LoVo (cell line): ENCODE measurements at regions not wholly inside any gene's neighbourhood (a gene's known extent, or its start where the extent isn't known, plus 50 kb on each side); places are given as distances from the start of the nearest gene placed in this dataset.

Experiments
- DNase-seq: peaks from one replicate; pipeline ENCODE4 v3.0.0-alpha.2; 2016; ENCODE audit warnings: low spot score

DNA sequence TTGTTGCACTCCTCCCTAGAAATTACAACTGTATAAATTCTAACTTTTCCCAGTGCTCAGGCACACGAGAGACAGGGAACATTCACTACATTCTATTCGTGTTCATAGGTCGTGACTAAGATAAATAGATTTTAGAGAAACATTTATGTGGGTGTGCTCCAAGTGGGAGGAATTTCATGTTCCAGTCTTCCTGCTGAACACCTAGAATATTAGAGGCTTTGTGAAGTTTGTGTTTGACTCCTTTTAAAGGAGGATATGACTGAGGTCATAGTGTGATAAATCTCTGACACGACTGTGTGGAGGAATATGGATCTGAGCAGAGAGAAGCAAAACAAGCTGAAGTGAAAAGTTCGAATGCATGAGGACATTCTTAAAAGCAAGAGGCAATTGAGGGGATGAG lies 355.3 kb downstream of the ZSWIM6 start:
- no peak for DNase-seq

DNA sequence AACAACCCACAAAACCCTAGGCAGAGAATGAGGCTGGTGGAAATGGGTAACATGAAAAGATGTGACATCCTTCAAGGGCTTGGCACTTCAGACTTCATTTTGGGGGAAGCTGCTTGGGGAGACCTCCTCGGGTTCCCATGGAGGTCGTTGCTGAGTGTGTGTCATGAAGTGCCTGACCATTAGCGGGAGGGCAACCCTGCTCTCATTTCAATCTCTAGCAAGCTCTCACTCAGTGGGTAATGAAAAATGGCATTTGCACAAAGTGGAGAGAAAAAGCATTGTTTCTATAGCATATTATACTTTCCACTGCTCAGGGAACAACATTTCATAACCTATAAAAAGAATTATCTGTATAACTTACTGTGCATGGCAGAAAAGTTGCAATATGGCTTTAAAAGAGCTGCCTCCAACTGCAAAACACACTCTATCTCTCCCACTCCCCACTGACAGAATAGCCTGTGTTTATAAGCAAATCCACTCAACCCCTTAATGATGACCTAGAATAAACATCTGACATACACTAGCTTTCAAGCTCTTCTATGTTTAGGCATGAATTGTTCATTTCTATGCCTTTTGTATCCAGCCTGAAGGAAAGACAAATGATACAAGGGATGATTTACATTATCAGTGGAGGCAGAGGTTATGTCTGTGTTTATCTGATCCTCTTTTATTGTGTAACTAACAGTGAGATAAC lies 357.2 kb downstream of the ZSWIM6 start:
- no peak for DNase-seq

DNA sequence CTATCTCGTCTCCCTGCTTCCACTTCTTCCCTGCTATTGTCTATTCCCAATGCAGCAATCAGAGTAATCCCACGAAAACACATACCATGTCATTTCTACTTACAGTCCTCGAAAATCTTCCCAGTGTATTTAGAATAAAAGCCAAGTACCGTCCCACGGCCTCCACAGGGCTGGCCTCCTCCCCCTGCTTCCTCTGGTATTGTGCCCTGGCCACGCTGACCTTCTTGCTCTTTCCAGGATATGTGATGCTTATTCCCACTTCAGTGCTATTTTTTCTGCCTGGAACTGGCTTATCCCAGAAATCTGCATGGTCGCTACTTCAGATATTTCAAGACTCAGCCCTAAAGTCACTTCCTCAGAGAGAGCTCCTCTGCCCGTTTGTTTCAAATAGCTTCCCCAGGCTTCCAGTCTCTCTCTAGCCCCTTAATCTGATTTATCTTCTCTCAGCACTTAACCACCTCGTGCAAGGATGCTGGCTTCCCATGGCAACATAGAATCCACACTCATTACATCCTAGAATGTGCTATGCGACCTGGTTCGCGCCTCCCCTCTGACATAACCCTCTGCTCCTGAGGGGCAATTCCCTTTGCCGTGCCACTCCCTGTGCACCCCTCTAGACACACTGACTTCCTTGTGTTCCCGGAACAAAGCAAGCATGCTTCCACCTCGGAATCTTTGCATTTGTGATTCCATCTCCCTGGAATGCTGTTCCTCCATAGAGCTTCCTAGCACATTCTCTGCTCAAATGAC lies 365.9 kb downstream of the ZSWIM6 start:
- DNase-seq = no peak

DNA sequence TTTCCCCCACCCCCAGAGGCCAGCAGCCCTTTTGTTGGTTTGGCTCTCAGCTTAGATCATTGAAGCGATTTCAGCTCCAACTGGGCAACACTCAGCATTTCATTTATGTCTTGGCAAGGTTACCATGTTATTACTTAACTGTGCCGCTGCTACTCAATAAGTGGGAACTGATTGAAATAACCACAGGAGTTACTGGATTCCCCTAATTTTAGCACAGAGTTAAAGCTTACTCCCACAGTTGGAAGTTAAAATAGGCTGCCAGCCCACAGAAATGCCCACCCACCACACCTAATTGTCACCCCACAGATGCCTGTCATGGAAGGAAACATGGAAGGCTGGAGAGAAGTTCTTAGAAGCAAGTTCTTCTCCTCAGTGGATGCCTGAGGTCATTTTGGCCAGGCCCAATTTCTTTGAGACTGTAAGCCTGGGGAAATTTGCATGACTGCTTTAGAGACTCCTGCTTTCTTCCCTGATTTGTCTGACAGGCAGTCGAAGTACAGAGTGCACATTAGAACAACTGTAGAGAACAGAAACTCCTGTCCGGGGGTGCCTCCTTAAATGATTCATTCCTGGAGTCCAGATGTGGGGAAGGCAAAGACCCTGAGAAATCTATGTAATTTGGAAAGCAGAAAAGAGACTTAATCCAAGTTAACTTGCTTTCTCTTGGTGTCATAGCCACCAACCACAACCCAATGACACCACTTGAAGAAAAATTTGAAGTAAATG lies 370.0 kb downstream of the ZSWIM6 start:
- no peak for DNase-seq

DNA sequence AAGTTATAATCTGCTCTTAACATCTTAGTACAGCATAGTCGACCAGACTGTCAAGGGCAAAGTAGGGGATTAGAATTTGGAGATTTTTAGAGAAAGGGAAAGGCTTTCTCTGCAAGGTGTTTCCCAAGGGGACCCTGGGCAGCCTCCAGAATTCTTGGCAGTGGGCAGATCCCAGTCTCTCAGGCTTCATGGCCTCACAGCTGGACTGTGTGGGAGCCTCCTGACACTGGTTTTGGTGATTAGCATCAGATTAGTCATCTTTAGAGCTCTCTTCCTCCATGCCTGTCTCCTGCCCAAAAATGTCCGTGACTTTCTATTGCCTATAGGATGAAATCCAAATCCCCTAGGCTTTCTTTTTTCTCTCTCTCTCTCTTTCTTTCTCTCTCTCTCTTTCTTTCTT lies 370.7 kb downstream of the ZSWIM6 start:
- DNase-seq = no peak

DNA sequence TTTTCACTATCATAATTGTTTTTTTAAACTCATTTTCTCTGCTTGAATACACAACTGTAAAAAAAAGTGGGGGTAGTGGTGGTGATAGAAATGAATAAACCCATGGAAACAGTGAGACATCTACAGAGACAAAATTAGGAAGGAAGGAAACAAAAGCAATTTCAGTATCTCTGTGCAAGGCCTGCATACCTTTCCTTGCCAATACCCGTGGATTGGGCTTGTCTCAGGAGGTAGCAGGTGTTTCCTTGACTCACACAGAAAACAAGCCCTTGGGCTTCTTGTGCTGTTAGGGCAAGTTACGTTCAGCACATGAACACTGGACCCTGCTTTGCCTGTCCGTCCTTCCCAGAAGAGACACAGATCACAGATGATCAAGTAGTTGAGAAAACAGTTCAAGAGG lies 372.2 kb downstream of the ZSWIM6 start:
- no peak for DNase-seq

DNA sequence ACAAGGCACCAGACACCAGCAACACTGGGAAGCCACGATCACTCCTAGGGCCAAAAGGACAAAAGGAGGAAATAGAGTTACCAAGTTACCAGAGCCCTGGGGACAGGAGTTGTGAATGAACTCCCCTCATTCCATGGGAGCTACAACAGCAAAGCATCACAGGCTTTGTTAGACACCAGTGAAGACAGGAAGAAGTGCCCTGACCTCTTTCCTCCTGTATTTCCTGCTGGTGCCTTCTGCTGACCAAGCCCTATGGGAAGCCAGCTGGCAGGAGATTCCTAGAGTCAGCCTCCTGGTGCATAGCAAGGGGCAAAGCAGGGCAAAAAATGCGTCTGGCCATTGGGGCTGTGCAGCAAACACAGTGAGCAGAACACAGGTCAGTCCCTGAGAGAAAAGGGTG lies 374.7 kb downstream of the ZSWIM6 start:
- no peak for DNase-seq

DNA sequence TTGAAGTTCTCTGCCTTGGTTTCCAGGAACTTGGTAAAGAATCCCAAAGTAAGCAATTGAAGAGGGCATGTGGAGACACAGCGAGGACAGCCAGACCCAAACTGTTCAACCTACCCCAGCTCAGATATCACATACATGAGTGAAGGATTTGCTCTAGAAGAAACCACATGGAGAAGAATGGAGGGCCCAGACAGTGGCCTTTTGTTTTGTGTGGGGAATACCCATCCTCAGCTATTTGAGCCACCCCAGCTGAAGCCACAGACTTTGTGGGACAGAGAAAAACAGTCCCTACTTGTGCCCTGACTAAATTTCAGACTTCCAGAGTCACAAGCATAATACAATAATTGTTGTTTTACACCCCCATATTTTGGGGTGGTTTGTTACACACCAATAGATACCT lies 387.1 kb downstream of the ZSWIM6 start:
- DNase-seq = no peak

DNA sequence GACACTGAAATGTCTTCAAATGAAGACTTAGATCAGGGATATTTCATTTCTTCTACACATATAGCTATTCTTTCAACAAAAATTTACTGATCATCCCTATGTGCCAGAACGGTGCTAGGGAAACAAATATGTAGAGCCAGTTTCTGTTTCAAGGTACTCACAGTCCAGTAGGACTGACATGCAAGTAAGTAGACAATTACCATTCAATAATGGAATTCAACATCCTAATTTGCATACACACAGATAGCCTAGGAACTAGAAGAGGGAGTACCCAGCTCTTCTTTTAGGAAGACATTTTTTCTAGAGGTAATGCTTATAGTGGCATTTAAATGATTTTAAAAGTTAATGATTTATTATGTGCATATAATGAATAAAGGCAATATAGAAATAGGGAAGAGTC lies 388.8 kb downstream of the ZSWIM6 start:
- no peak for DNase-seq

DNA sequence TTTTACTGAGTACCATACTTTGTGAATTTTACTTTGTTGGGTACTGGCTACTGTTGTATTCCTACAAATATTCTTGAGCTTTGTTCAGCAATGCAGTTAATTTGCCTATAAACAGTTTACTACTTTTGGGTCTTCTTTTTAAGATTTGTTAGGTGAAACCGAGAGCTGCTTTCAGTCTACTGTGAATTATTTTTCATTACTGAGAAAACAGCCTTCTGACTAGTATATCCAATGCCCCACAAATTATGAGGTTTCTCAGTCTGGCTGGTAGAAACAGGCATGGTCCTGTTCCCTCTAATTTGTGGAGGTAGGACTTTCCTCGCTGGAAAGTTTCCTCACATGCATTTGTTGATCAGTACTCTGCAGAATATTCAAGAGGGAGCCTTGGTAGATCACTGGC lies 392.0 kb downstream of the ZSWIM6 start:
- no peak for DNase-seq

DNA sequence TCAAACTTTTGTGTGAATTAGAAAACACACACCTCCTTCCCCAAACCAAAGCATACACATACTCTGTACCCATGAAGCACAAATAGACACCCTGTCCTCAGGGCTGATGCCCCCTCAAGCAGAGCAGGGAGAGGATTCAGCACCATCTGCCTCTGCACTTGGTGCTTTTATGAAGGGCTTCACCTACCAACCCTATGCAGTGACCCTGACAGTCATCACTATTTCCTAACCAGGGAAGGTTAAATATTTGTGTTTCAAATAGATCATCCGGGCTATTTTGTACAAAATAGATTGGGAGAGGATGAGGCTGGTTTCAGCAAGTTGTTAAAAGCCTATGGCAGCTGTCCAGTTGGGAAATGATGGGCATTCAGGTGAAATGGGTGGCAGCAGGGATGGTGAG lies 396.2 kb downstream of the ZSWIM6 start:
- no peak for DNase-seq

DNA sequence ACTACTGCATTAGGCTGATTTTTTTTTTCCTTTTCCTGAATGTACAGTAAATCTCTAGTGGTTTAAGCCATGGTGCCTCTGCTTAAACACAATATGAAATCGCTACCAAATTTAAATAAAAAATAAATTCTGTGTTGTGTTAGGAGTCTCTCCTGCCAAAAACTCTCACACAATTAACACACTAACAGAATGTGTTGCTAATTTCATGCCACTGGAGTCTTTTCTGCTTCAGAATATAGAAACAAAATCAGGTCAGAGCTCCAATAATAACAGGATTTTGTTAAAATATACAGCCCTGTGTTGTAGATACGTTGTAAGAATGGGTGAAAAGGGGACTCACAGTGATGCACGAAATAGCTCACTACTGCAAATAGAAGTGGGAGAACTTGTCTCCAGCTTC lies 398.8 kb downstream of the ZSWIM6 start:
- DNase-seq = no peak

DNA sequence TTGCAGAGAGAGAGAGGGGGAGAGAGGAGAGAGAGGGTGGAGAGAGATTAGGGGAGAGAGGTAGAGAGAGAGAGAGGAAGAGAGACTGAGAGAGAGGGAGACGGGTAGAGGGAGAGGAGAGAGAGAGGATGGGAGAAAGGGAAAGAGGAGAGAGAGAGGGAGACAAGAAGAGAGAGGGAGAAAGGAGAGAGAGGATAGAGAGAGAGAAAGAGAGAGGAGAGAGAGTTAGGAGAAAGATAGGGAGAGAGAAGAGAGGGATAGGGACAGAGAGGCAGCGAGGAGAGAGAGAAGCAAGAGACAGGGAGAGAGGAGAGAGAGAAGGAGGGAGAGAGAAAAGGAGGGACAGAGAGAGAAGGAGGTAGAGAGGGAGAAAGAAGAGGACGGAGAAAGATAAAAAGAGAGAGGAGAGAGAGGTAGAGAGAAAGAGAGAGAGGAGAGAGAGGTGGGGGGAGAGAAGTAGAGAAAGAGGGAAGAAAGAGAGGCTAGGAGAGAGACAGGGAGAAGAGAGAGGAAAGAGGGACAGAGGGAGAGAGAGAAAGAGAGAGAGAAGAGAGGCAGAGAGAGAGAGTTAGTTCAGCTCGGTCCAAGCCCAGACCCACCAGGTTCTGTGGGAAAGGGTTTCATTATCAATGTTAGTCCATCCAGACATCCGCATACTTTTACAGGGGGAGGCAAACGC lies 399.3 kb downstream of the ZSWIM6 start:
- no peak for DNase-seq

DNA sequence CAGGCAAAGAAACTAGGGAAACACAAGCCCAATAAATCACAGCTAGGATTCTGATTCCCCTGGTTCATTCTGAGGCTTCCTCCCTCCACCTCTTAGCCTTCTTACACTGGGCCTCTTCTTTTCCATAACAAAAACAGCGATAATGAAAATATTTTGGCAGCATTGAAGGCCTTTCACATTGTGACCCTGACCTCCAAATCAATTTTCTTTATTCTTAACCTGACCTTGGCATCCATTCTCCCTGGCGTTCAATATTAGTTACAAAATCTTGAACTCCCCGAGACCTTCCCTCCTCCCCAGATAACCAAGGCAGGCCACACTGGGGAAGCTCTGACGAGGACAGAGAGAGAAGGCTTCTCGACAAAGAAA lies 399.9 kb downstream of the ZSWIM6 start:
- no peak for DNase-seq

DNA sequence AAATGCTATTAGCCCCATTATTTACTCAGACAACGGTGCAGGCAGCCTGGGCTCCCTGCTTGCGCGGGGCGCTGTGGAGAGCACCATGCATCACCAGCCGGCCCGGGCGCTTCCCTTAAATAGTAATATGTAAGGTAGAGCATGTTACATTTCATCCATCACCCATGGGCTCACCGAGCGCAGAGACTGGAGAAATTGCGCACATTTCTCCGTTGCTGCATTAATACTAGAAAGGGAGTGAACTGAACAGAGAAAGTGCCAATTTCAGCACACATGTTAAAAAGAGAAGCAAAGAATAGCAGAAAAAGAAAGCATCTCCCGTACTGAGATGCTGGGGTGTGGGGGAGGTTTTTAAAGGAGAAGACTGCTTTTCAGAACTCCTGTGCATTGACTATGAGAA lies 400.3 kb downstream of the ZSWIM6 start:
- DNase-seq = no peak

DNA sequence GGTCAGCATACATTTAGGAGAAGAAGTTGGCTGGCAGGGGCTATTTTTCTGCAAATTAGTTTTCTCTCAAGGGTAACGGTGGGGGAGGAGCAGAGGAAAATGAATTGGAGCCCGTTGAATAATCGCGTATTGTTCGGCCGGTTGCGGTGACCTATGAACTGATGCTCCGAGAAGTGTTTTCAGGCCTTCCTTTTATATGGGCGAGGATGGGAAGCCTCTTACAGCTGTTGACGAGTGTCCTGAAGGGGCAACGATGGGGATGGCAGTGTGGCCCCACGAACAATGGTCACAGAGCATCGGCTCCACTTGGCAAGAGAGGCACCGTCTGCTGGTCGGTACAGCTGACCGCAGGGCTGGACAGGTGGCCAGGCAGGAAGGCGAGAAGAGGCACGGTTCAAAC lies 400.7 kb downstream of the ZSWIM6 start:
- no peak for DNase-seq

DNA sequence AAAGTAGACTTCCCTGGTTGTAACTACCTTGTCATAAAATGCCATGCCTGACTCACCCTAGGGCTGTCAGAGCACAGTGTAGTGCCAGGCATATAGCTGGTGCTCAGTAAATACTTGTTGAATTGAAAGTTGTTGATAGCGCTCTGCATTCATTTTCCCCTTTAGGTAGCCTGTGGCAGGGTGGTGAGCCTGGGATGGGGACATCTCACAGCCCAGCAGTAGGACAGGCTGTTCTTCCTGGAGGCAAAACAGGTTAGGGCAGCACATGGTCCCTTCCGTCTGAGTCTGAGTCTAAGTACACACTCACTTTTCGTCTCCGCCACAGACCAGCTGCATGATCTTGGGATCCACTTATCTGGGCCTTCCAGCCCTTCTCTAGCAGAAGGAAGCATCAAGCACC lies 401.9 kb downstream of the ZSWIM6 start:
- no peak for DNase-seq

DNA sequence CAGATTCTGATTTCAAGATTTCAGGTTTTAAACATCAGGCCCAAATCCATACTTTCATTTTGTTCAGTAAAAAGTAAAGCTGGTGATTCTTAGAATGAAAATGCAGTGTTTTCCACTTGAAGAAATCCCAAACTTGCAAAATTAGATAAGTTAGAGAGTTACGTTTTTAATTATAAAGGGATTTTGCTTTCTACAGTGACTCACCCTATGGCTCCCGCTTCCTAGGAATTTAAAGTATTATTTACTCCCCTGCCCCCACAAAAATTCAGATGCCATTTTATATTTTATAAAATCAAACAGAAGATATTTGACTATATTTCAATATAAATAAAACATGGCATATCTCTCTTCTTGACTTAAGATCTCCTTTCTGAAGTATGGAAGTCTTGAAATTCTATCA lies 402.9 kb downstream of the ZSWIM6 start:
- DNase-seq = no peak

DNA sequence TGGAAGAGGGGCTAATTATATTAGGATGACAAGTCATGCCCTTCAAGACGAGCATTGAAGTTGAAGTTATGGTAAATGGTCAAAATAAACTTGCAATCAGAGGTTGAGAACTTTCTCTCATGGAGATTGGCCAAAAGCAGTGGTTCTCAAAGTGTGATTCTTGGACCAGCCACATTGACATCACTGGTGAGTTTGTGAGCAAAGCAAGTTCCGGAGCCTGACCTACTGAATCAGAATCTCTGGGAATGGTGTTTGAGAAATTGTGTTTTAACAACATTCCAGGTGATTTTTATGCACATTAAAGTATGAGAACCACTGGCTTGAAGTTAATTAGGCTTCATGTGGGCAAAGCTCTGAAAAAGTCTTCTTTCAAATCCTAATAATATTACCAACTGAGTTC lies 403.5 kb downstream of the ZSWIM6 start:
- DNase-seq = no peak

DNA sequence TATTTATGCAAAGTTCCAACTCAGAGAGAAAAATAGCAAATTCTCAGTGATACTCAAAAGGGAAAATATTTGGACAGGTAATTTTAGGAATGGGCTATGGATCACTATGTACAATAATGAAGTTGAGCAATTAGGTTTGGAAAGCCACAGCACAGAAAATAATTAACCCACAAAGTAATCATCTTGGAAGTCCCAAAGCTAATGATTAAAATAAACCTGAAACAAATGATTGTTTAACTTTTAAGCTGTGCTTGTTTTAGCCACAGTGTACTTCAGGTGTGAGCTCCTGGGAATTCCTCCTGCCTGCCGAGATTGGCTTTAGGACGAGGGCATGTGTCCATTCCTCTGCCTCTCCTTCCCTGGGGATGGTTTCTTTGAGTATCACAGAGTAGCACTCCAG lies 403.9 kb downstream of the ZSWIM6 start:
- DNase-seq = no peak

DNA sequence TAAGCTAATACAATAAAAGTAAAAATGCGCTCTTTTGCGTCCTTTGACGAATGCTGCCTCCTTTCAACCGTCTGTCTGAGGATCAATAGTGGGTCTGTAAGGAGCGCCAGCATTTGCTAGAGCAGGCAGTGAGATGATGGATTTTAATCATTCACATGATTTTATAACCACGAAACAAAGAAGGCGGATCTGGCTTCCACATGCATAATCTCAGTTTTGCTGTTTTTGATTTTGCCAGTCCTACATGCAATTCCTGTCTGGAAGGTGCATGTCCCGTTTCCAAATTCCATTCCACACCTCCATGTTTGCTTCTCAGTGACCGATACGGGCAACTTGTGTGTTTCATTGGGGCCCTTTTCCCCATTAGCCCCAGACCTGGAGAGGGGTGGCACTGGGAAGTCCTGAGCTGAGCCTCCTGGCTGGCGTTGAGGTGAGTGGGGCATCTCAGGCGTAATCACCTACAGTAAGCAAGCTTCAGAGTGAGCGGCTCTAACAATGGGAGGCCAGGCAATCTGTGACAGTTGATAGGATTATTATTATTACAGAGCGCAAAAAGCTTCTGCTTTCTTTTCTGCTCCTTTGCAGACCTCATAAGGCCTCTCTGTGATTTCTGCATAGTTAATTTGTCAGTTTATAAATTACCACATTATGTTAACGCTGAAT lies 405.4 kb downstream of the ZSWIM6 start:
- no peak for DNase-seq

DNA sequence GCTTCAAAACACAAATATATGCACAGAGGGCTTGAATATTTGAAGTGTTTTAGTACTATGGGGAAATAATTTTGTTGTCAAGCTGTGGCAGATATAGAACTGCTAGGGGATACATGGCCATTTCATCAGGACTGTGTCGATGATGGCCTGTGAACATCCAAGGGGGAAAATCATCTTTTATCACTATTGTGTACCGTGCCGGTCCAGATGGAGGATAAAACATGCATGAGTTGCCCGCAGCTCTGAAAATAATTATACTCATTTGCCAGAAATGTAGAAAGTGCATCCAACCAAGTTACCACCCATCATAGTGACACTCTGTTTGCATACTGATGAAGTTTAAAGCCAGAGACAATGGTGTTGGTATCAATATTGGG lies 405.9 kb downstream of the ZSWIM6 start:
- DNase-seq = no peak
